ENCODE measurements at regions not wholly inside any gene's neighbourhood (a gene's known extent, or its start where the extent isn't known, plus 50 kb on each side); places are given as distances from the start of the nearest gene placed in this dataset.

DNA sequence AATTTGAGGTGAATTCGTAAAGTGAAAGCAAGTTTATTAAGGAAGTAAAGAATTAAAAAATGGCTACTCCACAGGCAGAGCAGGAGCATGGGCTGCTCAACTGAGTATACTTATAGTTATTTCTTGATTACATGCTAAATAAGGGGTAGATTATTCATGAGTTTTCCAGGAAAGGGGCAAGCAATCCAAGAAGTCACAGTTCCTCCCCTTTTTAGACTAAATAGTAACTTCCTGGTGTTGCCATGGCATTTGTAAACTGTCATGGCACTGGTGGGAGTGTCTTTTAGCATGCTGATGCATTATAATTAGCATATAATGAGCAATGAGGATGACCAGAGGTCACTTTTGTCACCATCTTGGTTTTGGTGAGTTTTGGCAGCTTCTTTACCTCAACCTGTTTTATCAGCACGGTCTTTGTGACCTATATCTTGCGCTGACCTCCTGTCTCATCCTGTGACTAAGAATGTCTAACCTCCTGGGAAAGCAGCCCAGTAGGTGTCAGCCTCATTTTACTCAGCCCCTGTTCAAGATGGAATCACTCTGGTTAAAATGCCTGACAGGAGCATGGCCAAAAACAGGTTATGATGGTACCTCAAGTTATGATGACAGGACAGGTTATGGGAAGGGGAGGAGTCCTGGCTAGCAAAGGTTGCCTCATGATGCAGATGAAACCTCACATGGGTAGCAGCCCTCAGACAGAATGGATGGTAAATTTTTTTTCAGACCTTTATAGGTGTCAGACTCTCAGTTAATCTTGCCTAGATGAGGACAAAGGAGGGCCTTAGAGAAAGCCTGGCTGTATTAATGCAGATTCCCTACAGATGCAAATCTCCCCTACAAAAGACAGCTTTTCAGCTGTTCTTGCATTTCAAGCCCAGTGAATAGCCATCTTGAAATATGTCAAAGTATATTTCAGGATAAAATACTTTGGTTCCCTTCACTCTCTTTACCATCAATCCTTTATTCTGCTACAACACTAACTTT is 49.7 kb downstream of the SIPA1L2 start:
- Histone ChIP-seq H3K4me3 (replicated peaks; ENCODE audit: low read depth, low read length) (no peak overlapping the region), H3K36me3 (ENCODE audit: control insufficient read depth, insufficient read depth, low read length) (no peaks in the 10 kb centered on the region), H3K27me3 (replicated peaks; ENCODE audit: control insufficient read depth, insufficient read depth, low read length) (no peaks in the 10 kb centered on the region)
- TF ChIP-seq, protein P1, sequence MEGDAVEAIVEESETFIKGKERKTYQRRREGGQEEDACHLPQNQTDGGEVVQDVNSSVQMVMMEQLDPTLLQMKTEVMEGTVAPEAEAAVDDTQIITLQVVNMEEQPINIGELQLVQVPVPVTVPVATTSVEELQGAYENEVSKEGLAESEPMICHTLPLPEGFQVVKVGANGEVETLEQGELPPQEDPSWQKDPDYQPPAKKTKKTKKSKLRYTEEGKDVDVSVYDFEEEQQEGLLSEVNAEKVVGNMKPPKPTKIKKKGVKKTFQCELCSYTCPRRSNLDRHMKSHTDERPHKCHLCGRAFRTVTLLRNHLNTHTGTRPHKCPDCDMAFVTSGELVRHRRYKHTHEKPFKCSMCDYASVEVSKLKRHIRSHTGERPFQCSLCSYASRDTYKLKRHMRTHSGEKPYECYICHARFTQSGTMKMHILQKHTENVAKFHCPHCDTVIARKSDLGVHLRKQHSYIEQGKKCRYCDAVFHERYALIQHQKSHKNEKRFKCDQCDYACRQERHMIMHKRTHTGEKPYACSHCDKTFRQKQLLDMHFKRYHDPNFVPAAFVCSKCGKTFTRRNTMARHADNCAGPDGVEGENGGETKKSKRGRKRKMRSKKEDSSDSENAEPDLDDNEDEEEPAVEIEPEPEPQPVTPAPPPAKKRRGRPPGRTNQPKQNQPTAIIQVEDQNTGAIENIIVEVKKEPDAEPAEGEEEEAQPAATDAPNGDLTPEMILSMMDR (IDR thresholded peaks at IDR 0.05; ENCODE audit: insufficient read depth, low read length, poor library complexity, severe bottlenecking) = no peak
- no peak for DNase-seq (ENCODE audit: extremely low read depth, insufficient read length)

- no peak for DNase-seq (ENCODE audit: extremely low read depth, insufficient read length)
- Histone ChIP-seq H3K4me3 (replicated peaks; ENCODE audit: low read depth, low read length) (no peak overlapping the region), H3K36me3 (ENCODE audit: control insufficient read depth, insufficient read depth, low read length) (no peaks in the 10 kb centered on the region), H3K27me3 (replicated peaks; ENCODE audit: control insufficient read depth, insufficient read depth, low read length) (no peaks in the 10 kb centered on the region)
- TF ChIP-seq, protein P1 (IDR thresholded peaks at IDR 0.05; ENCODE audit: insufficient read depth, low read length, poor library complexity, severe bottlenecking) = no peak
These were observed 50.5 kb downstream of the SIPA1L2 start for GRCh38 chr1:232579466-232579865.

DNA sequence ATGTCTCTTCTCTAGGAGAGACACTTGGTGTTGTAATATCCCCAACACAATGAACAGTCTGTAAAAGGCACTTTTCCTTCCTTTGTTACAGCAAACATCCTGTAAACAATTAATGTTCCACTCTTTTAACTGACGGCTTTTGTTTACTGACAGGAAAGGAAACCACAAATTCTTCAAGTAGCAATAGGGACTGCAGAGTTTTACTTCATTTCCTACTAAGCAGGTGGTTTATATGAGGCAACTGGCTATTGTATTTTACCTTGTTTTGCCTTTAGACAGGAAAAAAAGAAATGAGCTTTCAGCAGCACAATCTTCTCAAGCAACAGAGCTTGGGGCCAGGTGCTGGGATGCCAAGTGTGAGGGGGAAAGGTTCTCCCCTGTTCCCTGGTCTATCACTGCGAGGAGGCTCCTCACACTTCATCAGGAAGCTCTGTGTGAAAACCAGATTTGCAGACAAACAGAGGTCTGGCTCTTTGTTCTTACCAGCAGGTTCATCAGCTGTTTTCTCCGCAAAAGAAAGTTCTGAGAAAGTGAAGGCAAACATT is 51.2 kb downstream of the SIPA1L2 start:
- Histone ChIP-seq H3K4me3 (replicated peaks; ENCODE audit: low read depth, low read length) (no peak overlapping the region), H3K36me3 (ENCODE audit: control insufficient read depth, insufficient read depth, low read length) (no peaks in the 10 kb centered on the region), H3K27me3 (replicated peaks; ENCODE audit: control insufficient read depth, insufficient read depth, low read length) (no peaks in the 10 kb centered on the region)
- no peak for DNase-seq (ENCODE audit: extremely low read depth, insufficient read length)
- TF ChIP-seq, protein P1 (IDR thresholded peaks at IDR 0.05; ENCODE audit: insufficient read depth, low read length, poor library complexity, severe bottlenecking) = no peak

DNA sequence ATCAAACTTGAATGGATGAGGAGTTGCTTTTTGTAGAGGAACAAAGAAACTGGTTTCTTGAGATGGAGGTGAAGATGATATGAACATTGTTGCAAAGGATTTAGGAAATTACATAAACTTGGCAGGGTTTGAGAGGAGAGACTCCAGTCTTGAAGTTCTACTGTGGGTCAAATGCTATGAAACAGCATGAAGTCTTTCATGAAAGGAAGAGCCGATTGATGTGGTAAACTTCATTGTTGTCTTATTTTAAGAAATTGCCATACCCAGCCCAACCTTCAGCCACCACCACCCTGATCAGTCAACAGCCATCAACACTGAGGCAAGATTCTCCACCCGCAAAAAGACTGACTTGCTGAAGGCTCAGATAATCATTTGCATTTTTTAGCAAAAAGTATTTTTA is 52.2 kb downstream of the SIPA1L2 start:
- Histone ChIP-seq H3K4me3 (replicated peaks; ENCODE audit: low read depth, low read length) (no peak overlapping the region), H3K27me3 (replicated peaks; ENCODE audit: control insufficient read depth, insufficient read depth, low read length) (no peaks in the 10 kb centered on the region), H3K36me3 (ENCODE audit: control insufficient read depth, insufficient read depth, low read length) (no peaks in the 10 kb centered on the region)
- TF ChIP-seq, protein P1 (IDR thresholded peaks at IDR 0.05; ENCODE audit: insufficient read depth, low read length, poor library complexity, severe bottlenecking) = no peak
- DNase-seq (ENCODE audit: extremely low read depth, insufficient read length) = no peak

DNA sequence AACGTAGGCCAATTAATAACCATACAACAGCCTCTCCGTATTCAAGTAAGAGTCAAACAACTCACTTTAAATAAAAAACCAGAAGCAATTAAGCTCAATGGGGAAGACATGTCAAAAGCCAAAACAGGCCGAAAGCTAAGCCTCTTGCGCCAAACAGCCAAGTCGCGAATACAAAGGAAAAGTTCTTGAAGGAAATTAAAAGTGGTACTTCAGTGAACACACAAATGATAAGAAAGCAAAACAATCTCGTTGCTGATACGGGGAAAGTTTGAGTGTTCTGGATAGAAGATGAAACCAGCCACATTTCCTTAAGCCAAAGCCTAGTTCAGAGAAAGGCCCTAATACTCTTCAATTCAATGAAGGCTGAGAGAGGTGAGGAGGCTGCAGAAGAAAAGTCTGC is 53.4 kb downstream of the SIPA1L2 start:
- TF ChIP-seq, protein P1 (IDR thresholded peaks at IDR 0.05; ENCODE audit: insufficient read depth, low read length, poor library complexity, severe bottlenecking) = no peak
- Histone ChIP-seq H3K27me3 (replicated peaks; ENCODE audit: control insufficient read depth, insufficient read depth, low read length) (no peaks in the 10 kb centered on the region), H3K36me3 (ENCODE audit: control insufficient read depth, insufficient read depth, low read length) (no peaks in the 10 kb centered on the region), H3K4me3 (replicated peaks; ENCODE audit: low read depth, low read length) (no peak overlapping the region)
- no peak for DNase-seq (ENCODE audit: extremely low read depth, insufficient read length)

Measured in GM06990 (cell line).